HK-2 (cell line): ENCODE measurements at regions not wholly inside any gene's neighbourhood (a gene's known extent, or its start where the extent isn't known, plus 50 kb on each side); places are given as distances from the start of the nearest gene placed in this dataset.
A peak's percentile ranks its signal among the peaks of the same experiment; 100 is the strongest.

Experiments
- DNase-seq: peaks from one replicate; pipeline ENCODE4 v3.0.0-alpha.2; 2018; ENCODE audit not compliant: unreplicated experiment

DNA sequence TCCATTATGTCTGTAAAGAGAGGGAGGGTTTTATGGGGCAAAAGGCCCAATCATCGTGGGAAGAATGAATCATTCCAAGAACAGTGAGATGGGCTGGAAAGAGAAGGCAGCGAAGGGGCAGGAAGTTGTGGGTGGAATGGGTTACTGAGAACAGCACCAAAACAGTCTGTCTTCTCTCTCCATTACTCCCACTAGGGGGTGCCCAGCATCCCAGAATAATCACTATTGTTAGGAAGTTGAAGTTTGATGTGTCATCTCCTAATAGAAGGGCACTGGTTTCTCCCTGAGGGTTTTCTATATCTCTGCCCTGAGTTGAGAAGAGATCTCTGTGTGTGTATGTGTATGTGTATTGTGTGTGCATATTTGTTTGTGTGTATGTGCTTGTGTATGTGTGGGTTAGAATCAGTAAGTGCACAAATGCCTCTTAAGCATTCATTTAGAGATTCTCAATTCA is 76.6 kb upstream of the MAP4K3 start:
- peak; percentile 79 for DNase-seq

GRCh38 chr2:39514825-39515224 is 77.7 kb upstream of the MAP4K3 start:
- no peak for DNase-seq

- DNase-seq, result no peak
Observed at GRCh38 chr2:39515273-39515896, 78.3 kb upstream of the MAP4K3 start.

GRCh38 chr2:39515897-39516346 is 78.8 kb upstream of the MAP4K3 start:
- no peak for DNase-seq

DNA sequence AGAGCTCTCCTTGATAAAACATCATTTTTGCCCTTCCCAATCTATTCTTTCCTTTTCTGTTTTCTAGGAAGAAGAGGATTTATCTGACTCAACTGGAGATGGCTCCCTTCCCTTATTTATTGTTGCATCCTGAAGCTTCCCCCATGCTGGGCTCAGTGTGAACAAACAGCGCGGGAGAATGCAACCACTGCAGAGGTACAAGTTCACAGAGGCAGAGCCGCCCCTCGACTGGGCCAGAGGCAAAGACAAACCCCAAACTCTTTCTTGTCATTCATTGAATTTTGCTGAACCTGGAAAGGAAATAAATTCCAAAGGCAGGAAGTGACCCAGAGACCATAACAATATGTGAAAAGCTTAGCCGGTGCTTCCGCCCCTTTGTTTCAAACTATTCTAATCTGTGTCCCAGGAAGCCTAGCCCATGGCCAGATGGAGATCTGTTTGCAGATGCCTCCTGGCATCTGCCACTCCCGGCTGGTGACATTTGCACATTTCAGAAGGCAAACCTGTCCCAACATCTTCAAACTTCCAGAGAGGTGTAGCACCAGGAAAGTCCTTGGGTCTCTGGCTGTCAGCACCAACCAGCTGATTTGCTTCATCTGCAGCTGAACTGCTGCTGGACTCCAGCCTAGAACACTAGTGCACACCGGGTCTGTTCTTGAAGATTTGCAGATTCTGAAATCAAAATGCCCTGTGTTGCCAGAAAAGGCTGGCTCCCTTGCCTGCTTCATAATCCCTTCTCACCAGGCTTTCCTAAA is 79.4 kb upstream of the MAP4K3 start:
- DNase-seq, result no peak

GRCh38 chr2:39517102-39517436 is 80.0 kb upstream of the MAP4K3 start:
- no peak for DNase-seq

DNA sequence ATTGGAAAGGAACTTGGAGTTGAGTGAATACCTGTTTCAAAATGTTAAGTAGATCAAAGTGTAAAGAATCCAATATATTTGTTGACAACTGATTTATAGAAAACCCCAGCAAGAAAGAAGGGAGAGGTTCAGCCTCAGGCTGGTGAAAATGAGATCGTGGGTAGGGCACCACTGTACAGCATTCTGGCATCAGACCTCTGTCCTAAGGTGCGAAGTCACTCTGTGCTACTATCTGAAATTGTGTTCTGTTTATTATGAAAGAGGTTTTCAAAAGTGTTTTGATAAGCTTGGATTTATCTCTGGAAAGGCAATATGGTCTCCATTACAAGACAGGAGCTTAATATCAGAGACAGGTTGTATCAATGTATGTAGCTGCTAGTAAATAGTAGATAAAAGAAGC is 80.5 kb upstream of the MAP4K3 start:
- DNase-seq, result no peak

DNA sequence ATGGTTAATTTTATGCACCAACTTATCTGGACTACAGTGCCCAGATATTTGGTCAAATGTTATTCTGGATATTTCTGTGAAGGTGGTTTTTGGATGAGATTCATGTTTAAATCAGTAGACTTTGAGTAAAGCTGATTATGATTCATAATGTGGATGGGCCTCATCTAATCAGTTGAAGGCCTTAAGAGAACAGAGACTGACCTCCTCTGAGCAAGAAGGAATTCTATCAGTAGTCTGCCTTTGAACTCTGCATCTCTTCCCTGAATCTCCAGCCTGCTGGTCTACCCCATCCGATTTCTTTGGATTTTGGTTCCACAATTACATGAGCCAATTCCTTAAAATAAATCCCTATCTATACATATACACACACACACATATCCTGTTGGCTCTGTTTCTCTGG is 82.8 kb upstream of the MAP4K3 start:
- DNase-seq, result no peak

DNA sequence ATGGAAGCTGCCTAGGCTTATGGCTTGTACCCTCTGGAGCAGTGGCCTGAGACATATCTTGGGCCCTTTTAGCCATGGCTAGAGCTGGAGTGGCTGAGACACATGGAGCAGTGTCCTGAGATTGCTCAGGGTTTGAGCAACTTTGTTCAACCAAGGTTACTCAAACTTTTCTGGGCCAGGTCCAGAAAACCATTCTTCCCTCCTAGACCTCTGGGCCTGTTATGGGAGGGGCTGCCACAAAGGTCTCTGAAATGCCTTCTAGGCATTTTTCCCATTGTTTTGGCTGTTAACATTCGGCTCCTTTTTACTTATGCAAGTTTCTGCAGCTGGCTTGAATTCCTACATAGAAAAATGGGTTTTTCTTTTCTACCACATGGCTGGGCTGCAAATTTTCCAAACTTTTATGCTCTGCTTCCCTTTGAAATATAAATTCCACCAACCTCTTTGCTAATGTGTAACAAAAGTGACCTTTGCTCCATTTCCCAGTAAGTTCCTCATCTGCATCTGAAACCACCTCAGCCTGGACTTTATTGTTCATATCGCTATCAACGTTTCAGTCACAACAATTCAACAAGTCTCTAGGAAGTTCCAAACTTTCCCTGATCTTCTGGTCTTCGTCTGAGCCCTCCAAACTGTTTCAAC is 84.9 kb upstream of the MAP4K3 start:
- no peak for DNase-seq

- no peak for DNase-seq
Observed at GRCh38 chr2:39522518-39522877, 85.4 kb upstream of the MAP4K3 start.

GRCh38 chr2:39523308-39524044 is 86.4 kb upstream of the MAP4K3 start:
- DNase-seq, result no peak

DNA sequence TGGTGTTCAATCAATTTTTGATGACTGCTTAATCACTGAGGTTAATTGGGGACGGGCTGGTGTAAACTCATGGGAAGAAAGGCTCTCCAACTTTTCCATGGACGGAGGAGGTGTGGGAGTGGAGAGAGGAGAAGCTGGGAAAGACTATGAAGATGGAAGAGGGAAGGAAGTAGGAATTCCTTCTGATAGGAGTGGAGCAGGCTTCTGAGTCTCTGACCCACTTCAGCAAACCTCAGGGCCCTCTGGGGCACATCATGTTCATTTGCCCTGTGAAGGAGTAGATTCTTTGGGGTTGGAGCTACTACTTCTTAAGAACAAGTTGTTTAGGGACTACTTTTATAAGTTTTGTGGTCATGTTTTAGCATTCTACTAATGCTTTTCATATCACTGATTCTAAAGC is 87.0 kb upstream of the MAP4K3 start:
- no peak for DNase-seq

GRCh38 chr2:39524756-39525635 is 87.9 kb upstream of the MAP4K3 start:
- DNase-seq, result no peak

DNA sequence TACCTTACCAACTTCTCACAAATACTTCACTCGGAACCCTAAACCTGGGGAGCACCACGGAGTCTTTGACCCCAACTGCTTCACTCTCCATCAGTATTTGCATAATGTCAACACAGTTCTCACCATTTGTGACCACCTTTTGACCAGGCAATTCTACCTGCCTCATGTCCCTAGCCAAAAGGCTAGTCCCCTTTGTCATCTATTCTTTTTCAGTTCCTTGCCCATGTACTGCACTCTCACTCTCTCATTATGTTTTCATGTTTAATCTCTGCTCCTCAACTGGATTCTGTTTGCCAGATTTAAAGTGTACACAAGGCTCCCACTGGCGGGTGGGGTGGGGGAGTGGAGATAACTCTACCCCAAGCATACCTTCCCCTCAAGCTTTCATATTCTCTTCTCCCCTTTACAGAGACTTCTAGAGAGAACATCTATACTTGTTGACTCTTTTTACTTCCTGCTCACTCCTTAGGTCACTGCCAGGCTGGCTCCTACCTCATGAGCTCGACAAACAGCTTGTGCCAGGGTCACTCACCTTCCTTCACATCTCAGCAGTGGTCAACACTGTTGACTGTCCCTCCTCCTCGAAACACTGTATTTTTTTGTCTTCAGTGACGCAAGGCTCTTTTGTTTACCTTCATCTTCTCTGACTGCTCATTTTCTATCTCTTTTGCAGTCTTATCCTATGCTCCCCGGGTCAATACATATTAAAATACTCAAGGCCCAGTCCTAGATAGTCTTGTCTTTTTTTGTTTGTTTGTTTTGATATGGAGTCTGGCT is 88.7 kb upstream of the MAP4K3 start:
- DNase-seq, result no peak

DNA sequence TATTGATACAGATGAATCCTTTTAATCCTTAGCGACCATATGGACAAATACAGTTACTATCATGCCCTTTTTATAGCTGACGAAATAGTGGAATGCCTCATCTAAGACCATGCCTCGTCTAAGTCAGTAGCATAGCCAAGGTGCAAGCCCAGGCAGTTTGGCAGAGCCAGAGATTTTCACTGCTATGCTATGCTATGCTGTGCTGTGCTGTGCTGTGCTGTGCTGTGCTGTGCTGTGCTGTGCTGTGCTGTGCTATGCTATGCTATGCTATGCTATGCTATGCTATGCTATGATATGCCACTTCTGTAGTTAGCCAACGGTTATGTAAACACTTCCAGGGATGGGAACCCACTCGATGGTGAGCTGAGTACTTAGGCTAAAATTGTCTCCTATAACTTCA is 91.6 kb upstream of the MAP4K3 start:
- no peak for DNase-seq

DNA sequence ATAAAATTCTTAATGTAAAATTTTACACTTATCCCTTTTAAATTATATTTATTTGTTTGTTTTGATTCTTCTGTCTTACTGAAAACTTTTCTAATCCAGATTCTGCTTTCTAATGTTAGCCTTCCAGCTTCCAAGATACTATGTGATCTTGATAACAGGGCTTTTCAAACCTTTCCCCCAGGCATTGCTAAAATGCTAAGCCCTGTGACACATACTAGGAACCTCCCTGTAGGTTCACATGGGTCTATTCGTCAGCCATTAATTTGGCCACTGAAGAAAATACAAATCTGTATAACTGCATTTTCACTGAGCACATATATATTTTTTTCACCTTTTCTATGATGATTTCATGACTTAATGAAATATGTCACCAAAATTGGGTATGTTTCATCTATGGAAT is 92.8 kb upstream of the MAP4K3 start:
- no peak for DNase-seq

DNA sequence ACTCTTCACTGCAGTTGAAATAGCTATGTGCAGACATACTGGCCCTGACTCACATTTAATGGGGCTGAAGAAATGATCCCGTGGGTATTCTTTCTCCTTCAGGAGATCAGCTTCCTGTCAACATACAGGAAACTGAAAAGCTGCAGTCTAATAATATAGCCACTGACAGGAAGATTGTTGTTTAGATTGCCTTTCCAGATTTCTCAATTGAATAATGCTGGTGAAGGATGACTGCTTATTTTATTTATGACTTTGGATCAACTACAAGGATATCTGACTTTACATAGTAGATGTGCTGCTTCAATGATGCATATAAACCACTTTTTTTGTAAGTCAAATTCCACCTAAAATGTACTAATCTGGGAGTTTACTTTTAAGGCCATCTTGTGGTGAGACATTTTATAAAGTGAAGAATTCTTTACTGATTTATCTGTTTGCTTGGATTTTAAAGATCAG is 93.4 kb upstream of the MAP4K3 start:
- DNase-seq, result no peak

DNA sequence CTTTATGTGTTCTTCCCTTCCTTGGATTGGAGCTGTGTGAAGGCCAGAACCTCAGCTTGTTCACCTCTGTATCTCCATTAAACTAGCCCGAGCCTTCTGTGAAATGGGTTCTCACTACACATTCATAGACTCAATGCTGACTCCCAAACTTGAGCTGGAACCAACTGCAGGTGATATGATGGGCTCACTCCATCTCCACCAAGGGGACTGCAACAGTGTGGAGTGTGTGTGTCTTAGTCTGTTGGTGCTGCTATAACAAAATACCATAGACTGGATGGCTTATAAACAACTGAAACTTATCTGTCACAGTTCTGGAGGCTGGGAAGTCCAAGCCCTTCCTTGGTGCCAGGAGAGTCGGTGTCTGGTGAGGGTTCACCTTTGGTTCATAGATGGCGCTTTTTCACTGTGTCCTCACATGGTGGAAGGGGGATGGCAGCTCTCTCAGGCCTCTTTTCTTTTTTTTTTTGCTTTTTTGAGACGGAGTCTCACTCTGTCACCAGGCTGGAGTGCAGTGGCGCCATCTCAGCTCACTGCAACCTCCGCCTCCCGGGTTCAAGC is 94.2 kb upstream of the MAP4K3 start:
- no peak for DNase-seq

DNA sequence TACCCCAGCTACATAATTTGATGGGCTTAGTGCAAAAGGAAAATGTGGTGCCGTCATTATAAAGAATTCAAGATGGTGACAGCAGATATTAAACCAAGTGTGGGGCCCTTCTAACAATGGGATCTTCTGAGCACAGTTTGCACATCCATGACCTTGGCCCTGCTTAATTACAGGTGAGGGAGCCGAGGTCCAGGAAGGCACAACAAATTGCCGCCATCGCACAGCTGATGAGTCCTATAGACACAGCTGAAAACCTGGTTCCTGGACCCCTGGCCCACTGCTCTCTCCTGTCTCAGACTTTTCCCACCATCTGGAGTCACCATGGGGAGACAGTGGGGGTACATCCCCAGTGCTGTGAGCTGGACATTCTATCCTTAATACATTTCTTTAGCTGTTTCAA is 95.8 kb upstream of the MAP4K3 start:
- no peak for DNase-seq

- DNase-seq, result no peak
Observed at GRCh38 chr2:39534095-39534711, 97.1 kb upstream of the MAP4K3 start.
